ENCODE measurements at regions not wholly inside any gene's neighbourhood (a gene's known extent, or its start where the extent isn't known, plus 50 kb on each side); places are given as distances from the start of the nearest gene placed in this dataset.

DNA sequence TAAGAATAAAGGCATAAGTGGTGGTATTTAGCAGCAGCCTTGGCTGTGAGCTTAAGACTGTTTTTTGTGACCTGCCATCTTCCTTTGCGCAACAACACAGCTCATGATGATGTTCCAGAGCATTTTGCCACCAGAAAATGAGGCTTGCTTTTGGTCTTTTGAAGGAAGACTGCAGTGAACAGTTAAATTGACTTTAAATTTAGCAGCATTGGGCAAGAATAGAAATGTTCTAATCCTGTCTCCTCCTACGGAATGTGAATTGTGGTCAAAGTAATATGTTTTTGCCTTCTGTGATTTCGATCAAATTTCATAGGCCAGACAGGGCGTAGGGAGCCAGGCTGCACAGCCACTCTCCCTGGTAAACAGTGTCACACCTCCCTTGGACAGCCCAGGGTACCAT, 460.7 kb upstream of the RASGRP1 start:
- TF ChIP-seq CTCF (IDR thresholded peaks at IDR 0.05; ENCODE audit: extremely low read depth in 1 of 2, insufficient read depth in 1 of 2, low read depth in 1 of 2, low read length in 2 of 2) (no peak), POLR2A (IDR thresholded peaks at IDR 0.05; ENCODE audit: low read depth, low read length) (no peak)

Data from endothelial cell of umbilical vein (primary cell).